CD4-positive, alpha-beta T cell treated with Interleukin-2 at 100 ng/mL for 4 hours (primary cell): ENCODE measurements at regions not wholly inside any gene's neighbourhood (a gene's known extent, or its start where the extent isn't known, plus 50 kb on each side); places are given as distances from the start of the nearest gene placed in this dataset.

Experiments
- DNase-seq: peaks from one replicate; pipeline ENCODE4 v3.0.0-alpha.2; 2020; ENCODE audit warnings: low spot score

DNA sequence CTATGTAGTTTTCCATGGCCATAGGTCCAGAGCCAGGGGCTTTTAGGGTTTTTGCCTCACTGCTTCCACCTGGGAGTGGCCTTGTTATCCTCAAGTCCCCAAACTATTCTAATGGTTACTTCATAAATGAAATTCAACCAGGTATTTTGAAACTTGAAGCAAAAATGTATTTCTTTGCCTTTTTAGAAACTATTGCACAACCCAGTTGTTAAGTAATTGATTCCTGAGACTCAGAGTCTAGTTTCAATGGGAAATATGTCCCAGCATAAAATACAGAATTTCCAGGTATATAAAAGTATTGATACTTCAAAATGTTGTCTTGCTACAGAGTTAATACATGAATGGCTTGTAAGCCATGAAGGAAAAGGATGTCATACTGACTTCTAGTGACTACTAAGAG, 456.2 kb upstream of the DAB2 start:
- DNase-seq, result no peak

DNA sequence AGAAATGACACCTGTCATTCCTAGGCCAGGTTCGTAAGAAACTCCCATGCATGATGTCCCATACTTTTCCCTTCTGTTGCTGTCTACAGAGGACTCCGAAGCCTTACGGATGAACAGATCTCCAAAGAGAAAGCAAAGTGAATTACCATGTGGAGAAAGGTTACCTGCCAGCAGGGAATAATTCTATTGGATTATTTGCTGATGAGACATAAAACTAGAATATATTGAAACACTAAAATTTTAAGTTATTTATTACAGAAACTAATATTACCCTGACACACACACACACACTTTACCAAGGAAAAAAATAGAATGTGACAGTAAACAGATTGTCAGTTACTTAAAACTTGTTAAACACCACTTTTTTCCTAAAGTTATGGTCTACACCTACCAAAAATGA, 452.7 kb upstream of the DAB2 start:
- no peak for DNase-seq

DNA sequence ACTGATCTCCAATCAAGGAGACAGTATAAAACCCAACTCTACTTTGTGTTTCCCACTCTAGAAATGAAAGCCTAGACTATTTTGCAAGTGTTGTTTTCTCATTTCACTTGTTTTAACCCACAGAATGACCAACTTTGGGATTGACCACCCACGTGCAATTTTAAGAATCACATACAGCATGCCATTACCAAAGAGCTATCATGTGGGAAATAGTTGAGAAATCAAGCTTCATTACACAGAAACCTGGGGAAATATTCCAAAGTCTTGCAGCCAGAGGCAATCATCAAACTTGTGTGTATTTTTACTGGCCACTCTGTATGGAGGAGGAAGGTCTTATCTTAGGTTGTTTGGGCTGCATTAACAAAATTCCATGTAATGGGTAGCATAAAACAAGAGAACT, 451.4 kb upstream of the DAB2 start:
- DNase-seq, result no peak

DNA sequence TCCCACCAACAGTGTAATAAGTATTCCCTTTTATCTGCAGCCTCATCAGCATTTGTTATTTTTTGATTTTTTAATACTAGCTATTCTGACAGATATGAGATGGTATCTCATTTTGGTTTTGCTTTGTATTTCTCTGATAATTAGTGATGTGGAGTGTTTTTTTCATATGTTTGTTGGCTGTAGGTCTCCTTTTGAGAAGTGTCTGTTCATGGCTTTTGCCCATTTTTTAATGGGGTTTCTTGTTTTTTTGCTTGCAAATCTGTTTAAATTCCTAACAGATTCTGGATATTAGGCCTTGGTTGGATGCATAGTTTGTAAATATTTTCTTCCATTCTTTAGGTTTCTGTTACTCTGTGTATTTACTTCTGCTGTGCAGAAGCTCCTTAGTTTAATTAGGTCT, 445.4 kb upstream of the DAB2 start:
- no peak for DNase-seq

DNA sequence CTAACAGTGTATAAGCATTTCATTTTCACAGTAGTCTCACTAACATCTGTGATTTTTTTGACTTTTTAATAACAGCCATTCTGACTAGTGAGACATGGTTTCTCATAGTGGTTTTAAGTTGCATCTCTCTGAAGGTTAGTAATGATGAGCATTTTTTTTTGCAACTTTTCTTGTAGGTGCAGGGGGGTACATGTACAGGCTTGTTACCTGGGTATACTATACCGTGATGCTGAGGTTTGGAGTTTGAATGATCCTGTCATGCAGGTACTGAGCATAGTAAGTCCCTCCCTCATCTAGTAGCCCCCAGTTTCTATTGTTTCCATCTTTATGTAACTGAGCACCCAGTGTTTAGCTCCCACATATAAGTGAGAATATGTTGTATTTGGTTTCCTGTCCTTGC, 444.6 kb upstream of the DAB2 start:
- no peak for DNase-seq

DNA sequence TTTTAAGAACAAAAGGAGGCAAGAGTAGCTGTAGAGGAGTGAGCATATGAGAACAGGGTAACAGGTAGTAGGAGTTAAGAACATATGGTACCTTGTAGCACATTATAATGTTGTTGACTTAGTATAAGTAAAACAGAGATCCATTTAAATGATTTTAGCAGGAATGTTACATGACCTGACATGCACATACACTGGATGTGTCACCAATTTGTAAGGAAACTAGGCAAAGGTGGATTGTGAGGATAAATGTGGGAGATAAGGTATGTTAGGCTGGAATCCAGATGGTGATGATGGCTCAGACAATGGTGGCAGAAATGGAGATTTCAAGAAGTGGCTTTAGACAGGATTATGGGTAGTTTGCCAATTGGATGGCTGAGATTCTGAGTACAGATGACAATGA, 443.1 kb upstream of the DAB2 start:
- DNase-seq, result no peak

DNA sequence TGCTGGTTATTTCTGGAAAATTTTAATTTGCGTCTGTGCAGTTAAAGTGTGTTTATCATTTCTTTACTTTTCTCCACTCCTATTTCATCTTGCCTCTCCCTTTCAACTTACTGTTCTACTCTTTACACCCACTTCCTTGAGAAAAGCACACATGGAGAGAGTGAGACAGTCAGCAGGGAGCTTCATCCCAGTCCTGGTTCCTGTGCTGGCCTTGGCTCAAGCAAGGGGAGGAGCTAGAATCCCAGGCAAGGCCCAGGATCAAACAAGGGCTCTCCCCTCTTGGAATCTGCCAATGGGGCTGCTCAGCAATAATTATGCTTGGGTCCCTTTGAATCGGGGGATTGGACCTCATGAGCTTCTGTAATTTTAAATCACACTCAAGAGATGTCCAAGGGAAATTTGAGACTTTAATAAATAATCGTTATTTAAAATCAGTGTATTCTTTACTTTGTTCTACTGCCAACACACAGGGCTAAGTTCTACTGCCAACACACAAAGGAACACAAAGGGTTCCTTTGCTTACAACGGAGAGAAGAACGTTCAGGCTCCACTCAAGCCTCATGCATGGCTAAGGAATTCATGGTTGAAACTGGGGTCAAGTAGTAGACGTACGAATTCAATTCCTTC, 439.3 kb upstream of the DAB2 start:
- DNase-seq, result no peak

DNA sequence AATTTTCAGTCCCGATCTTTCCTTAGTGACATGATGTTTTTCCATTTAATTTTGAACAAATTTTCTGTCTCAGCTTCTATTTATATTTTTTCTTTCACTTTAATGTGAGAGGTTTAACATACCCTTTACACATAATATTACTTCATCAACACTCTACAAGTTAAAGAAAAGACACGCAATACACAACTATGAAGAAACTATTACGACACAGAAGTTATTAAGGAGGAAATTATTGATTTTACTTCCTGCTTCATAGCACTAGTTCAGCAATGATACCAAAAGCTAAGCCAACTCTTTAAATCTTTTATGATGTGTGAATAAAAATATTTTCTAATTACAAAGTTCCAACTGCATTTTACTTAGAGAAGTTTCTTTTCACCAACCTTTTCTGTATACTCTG, 432.3 kb upstream of the DAB2 start:
- DNase-seq, result no peak

DNA sequence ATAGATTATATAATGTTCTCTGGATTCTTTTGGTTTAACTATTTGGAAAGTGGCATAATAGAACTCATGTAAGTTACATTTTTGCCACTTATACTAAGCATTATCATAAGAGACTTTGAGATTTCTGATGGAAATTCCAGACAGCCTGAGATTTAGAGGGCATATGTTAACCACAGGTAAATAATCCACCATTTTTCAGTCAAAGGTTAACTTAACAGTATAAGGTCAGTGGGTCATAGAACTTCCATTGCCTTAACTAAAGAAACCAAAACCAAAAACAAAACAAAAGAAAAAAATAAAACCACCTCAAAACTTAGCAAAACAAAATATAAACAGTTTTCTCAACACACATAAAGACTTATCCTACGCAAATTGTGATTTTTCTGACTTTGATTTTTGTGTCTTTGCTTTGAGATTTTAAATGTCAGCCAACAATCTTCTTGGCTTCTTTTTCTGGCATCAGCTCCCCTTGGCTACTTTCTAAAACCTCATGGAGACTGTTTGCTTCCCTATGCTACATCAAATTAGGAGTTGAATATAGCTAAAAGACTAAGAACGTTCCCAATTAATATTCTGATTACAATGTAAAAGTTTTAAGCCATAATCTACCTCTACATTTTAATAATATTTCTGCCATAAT, 430.1 kb upstream of the DAB2 start:
- DNase-seq, result no peak

DNA sequence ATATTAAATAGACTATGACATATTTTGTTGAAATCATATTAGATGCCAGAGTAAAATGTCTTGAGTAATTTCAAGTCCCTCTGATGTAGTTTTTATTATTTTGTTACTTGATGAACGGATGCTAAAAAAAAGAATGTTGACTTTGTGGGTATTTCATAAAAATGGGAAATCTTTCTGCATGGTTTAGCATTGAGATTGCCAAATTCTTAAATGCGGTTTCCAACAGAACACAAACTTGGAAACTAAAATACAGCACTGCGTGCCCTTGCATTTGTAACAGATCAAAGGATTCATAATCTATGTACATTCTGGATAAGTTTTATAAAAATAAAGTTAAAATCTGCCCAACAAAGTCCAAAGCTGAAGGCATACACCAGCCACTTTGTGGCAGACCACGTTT, 425.5 kb upstream of the DAB2 start:
- no peak for DNase-seq

DNA sequence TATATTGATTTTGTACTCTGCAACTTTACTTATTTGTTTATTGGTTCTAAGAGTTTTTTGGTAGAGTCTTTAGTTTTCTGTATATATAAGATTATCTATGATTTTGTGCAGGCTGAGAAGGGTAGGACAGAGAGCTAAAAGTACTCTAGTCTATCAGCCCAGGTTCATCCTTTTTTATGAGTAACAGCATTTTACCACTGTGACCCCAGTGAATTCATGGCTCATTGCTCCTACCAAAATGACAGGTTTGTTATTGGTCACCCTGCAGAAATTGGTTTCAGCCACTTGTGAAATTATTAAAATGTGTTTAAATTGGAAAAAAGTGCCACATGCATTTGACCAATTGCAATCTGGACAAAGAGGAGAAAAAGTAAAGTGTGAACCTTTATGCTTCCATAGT, 421.4 kb upstream of the DAB2 start:
- no peak for DNase-seq

DNA sequence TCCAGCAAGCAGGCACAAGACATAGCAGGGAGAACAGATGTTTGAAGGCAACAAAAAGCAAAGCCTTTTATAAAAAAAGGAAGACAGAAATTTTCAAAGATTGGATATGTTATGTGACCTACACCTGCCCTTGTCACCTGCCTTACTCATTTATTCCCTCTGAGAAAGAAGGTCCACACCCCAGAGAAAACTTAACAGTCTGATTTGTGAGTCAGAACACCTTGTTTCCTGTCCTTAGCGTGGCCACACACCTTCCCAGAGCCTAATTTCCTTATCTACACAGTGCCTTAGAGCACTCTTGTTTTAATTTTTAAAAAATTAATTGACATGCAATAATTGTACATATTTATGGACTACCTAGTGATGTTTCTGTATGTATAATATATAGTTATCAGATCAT, 419.0 kb upstream of the DAB2 start:
- no peak for DNase-seq

DNA sequence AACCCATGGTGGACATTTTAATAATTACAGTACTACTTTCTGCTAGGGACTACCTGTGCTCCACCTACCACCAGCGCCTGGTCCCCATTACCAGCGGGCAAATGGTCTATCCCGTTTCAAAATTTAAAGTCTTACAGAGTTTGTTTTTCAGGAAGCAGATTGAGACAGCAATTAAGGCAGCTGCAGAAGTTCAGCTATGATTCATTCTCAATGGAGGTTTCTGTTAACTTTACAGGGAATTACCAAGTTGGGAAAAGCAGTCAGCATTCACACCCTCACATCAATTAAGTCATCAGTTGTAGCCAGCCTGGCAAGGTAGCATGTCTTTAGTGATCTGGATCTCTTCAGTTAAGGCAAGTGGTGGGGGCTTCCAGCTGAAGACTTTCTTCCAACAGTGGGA, 410.6 kb upstream of the DAB2 start:
- DNase-seq, result no peak

DNA sequence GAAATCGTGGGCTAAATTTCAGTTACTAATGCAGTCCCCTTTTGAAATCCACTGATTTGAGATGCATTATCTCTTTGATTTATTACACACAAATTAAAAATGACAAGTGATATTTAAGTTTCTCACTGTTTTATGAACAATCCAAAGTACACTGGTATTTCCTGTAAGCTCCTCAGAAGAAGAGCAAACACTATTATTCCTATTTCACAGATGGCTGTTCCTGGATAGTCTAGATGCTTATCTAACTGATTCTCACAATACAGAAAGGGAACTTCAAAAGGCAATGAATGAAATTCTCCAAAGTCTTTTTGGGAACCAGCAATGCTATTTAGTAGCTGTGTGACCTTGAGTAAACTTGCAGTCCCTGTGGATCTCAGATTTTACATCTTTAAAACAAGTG, 404.7 kb upstream of the DAB2 start:
- DNase-seq, result no peak

DNA sequence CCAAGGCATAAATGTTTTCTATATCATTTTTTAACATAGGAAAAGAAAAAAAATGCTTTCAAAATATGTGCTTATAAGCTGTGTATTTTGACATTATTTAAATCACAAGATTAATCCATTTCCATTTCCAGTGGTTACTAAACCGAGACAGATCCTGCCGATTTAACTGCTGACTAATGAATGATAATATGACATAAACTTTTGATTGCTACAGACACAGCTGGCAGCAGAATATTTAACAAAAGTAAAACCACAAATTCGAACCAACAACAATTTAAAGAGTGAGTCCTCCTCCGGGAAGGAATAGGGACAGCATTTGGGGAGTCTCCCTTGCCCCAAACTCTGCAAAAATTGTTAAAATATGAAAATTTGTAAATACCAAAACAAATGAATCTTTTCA, 401.3 kb upstream of the DAB2 start:
- DNase-seq, result no peak

DNA sequence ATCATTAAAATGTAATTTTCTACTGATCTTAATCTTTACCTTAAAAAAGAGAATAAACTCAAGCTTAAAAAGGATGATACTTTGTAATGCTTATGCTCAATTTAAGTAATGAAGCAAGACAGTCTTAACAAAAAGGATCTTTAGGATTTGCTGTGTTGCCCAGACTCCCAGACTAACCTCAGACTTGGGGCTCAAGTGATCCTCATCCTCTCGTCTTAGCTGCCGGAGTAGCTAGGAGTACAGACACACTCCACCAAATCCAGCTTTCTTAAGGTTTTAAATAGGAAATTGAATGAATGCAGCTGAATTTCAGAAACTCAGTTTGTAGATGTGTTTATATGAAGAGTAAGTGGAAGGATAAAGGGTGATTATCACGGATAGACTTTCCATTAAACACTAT, 400.5 kb upstream of the DAB2 start:
- DNase-seq, result no peak

DNA sequence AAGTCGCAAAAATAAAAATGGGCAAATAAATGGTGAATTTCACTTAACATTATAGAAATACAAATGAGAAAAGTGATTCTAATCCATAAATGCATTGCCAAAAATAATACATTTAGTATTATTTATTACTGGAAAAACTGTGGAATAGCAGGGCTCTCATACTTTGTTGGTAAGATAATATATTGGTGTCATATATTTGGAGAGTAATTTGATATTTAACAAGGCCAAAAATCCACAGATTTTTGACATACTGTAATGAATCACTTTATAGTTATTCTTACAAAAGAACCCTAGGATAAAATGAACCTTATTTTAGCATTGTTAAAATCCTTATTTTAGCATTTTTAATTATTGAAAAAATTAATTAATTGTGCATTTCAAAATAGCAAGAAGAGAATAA, 397.2 kb upstream of the DAB2 start:
- DNase-seq, result no peak

DNA sequence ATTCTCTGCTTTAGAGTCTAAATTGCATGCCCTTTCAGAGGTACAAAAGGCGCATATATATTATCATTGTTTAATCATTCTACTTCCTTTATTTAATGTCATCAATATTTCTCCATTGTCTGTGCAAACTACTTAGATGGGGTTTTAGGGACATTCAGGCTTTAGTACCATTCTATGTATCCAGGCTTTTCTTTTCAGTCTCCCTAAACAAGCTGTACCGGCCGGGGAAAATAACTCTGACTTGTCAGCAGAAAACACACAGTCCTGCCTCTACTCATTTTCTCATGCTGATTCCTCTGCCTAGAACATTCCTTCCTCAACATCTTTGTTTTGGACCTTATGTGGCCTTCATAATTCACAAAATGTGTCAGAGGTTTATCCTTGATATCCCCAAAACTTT, 392.1 kb upstream of the DAB2 start:
- DNase-seq, result no peak

DNA sequence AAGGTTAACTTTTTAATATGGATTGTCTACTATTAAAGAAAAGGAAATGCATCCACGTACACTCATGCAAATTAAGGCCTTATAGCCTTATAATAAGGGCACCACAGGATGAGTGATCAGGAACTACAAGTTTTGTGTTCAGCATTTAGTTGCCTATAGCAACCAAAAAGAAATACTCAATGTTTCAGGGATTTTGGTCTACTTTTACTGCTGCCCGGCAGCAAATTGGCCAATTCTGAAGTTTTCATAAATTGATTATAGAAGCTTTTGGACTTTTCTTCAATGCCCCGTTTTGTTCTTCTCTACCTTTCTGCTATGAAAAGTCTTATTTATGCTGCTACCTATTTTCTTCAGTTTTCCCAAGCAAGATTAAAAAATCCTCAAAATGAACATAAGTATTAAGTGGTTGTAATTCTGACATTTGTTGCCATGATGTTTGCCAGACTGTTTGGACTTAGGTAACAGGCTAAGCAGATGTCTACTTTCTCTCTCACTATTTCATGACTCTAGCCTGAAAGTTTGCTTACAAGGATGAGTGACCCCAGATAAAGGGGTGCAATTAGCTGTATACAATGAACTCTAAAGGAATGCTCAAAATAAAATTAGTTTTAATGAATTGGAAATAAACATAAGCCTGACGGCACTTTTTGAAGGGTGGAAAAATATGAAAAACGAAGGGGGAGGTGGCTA, 391.5 kb upstream of the DAB2 start:
- DNase-seq, result no peak

DNA sequence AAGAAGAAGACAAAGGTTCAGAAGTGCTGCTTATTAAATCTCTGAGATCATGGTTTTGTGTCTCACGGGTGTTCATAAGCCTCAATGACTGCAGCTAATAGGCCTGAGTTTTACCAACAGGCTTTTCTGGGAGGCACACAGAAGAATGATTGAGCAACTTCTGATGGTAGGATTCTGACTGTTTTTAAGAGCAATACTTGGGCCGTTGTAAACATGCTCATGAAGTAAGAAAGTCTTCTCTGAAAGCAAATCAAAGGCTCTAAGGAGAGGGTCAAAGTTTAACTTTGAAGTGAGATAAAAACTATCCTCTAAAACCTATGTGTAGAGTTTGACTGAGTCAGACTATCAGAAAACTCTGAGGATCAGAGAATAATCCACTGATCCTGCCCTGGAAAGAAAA, 390.9 kb upstream of the DAB2 start:
- no peak for DNase-seq

DNA sequence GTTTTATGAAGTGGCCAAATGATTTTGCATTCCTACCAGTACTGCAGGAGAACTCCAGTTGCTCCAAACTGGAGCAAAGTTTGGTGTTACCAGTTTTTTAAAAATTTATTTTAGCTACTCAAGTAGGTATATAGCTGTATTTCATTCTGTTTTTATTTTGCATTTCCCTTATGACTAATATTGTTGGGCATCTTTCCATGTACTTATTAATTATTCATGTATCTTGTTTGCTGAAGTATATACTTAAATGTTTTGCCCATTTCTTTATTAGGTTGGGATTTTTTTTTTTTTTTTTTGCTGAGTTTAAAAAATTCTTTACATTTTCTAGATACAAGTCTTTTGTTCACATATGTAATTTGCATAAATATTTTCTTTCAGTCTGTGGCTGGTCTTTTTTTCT, 386.6 kb upstream of the DAB2 start:
- no peak for DNase-seq

DNA sequence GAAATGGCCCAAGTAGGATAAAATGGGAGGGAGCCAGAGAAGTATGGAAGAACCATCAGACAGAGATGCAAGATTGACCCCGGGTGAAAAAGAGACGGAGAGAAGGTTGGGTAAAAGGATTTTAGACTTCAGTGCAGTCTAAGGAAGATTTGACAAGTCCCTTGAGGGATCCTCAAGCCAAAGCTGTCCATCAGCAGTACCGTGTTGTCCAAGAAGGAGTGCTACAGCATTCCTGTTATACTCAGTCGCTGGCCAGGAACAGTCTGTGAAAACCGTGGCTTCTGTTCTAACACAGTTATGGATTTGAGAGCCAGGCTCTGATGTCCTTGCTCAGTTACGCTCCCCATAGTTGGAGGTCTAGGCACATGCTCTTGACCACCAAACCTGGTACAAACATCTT, 383.9 kb upstream of the DAB2 start:
- DNase-seq, result no peak

DNA sequence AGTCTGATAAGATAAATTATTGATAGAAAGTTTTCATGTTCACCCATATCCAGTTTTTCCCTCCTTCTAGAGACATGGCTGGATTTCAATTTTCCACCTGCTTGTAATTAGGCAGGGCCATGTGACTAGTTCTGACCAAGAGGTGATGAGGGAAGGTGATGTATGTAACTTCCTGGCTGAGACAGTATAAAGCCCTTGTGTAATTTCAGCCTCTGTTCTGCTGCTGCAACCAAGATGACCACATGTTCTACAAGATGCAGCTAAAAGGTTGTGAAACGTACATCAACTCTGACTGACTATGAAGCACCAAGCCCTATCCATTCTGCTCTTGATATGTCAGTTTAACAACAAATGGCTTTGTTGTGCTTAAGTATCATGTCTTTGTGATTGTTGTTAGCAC, 376.5 kb upstream of the DAB2 start:
- DNase-seq, result no peak

DNA sequence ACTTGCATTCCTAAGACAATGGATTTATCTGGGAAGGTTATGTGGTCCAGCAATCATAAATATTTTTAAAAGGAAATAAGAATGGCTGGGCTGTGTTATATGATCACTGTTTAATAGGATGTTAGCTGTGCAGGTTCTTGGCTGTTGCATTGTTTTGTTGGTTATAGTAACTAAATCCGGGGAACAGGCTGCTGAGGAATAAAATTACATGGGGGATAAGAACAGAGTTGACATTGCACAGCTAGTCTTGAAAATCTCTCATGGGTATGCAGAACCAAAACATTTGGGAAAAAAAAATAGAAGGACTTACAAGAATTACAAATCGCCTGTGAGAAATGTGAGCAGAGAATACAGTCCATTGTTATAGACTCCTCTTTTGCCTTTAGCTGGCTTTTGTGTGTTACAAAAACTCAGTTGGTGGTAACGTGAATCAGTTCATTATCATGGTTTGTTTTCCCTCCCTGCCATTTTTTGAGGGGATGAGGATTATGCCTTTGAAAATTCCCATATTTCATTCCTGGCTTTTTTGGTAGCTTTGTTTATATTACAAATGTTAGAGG, 375.3 kb upstream of the DAB2 start:
- DNase-seq, result no peak
